IMR-90 (cell line): ENCODE measurements at regions not wholly inside any gene's neighbourhood (a gene's known extent, or its start where the extent isn't known, plus 50 kb on each side); places are given as distances from the start of the nearest gene placed in this dataset.
"Not testable (repeated sequence)": the region's sequence is repeated elsewhere in the genome, so short reads cannot be mapped to it uniquely, and the experiment has no call there.

Source experiments
- ATAC-seq: fragments of 200-7000 bp; cut with Tn5 transposase; 2 replicates; pipeline ENCODE4 v1.9.1; 2020; ENCODE audit warnings: low read depth, mild to moderate bottlenecking, moderate library complexity
- BruUV-seq: library from RNA; stranded (reverse); fragments of 400-500 nt; replicated peaks from 2 replicates; lab custom pipeline; 2021; lab: Mats Ljungman, UMichigan
- CTCF ChIA-PET: fragments of 300-600 bp; formaldehyde crosslinking; extraction: SDS; loops from one replicate; lab custom pipeline; 2021; ENCODE audit warnings: antibody characterized with exemption; lab: Yijun Ruan, JAX
- POLR2A ChIA-PET: fragments of 300-600 bp; sonication (Branson Sonifier 250); formaldehyde crosslinking; loops from one replicate; lab custom pipeline; 2022; ENCODE audit warnings: antibody characterized with exemption; ENCODE audit not compliant: unreplicated experiment; lab: Charles Lee
- DNase-seq: peaks from one replicate; pipeline ENCODE4 v3.0.0; 2013
- H2AFZ ChIP-seq: replicated peaks from 2 replicates; pipeline ENCODE3; 2013; ENCODE audit warnings: low read length, mild to moderate bottlenecking; ENCODE audit not compliant: poor library complexity
- H2AK5ac ChIP-seq: 2 replicates; pipeline ENCODE4 v1.6.1; 2013; ENCODE audit warnings: low read depth, low read length, inconsistent platforms
- H2AK9ac ChIP-seq: replicated peaks from 2 replicates; pipeline ENCODE3; 2013; ENCODE audit warnings: mild to moderate bottlenecking, low read depth, low read length, moderate library complexity; ENCODE audit not compliant: poor library complexity
- H2BK120ac ChIP-seq: 2 replicates; pipeline ENCODE4 v1.6.1; 2013; ENCODE audit warnings: low read depth, low read length, inconsistent platforms
- H2BK15ac ChIP-seq: 3 replicates; pipeline ENCODE4 v1.6.1; 2013; ENCODE audit warnings: low read depth, low read length, inconsistent platforms
- H2BK20ac ChIP-seq: 2 replicates; pipeline ENCODE4 v1.6.1; 2013; ENCODE audit warnings: low read depth, mild to moderate bottlenecking, inconsistent platforms, low read length, moderate library complexity
- H2BK5ac ChIP-seq: 2 replicates; pipeline ENCODE4 v1.6.1; 2013; ENCODE audit warnings: mild to moderate bottlenecking, low read depth, low read length, inconsistent platforms; ENCODE audit not compliant: poor library complexity, severe bottlenecking
- H3K14ac ChIP-seq: replicated peaks from 2 replicates; pipeline ENCODE4 v1.6.1; 2013; ENCODE audit warnings: low read depth, low read length, inconsistent platforms
- H3K18ac ChIP-seq: 2 replicates; pipeline ENCODE4 v1.6.1; 2013; ENCODE audit warnings: low read depth, low read length, control low read depth
- H3K23ac ChIP-seq: 2 replicates; pipeline ENCODE4 v1.6.1; 2013; ENCODE audit warnings: low read depth, low read length, inconsistent platforms
- H3K27ac ChIP-seq: 2 replicates; pipeline ENCODE4 v1.5.1; 2013; ENCODE audit warnings: mild to moderate bottlenecking, control low read depth, low read length; ENCODE audit not compliant: insufficient read depth
- H3K27me3 ChIP-seq: 2 replicates; pipeline ENCODE4 v1.6.1; 2013; ENCODE audit warnings: low read length; ENCODE audit not compliant: control insufficient read depth, insufficient read depth
- H3K36me3 ChIP-seq: 2 replicates; pipeline ENCODE4 v1.6.1; 2013; ENCODE audit warnings: low read length, mixed read lengths; ENCODE audit not compliant: control insufficient read depth, insufficient read depth
- H3K4ac ChIP-seq: 2 replicates; pipeline ENCODE4 v1.6.1; 2013; ENCODE audit warnings: low read depth, low read length, inconsistent platforms
- H3K4me1 ChIP-seq: 2 replicates; pipeline ENCODE4 v1.6.1; 2013; ENCODE audit warnings: low read length, mixed read lengths; ENCODE audit not compliant: control insufficient read depth, insufficient read depth
- H3K4me2 ChIP-seq: 2 replicates; pipeline ENCODE4 v1.6.1; 2013; ENCODE audit warnings: low read depth, mild to moderate bottlenecking, control low read depth, low read length, moderate library complexity
- H3K4me3 ChIP-seq: 2 replicates; pipeline ENCODE4 v1.5.1; 2013; ENCODE audit warnings: low read depth, mild to moderate bottlenecking, control low read depth, low read length, moderate library complexity; ENCODE audit not compliant: insufficient read depth
- H3K56ac ChIP-seq: 2 replicates; pipeline ENCODE4 v1.6.1; 2013; ENCODE audit warnings: low read length, inconsistent platforms; ENCODE audit not compliant: insufficient read depth; ENCODE audit errors: extremely low read depth
- H3K79me1 ChIP-seq, 2 experiments: 2 replicates each; pipeline ENCODE4 v1.6.1; 2013; ENCODE audit warnings: low read length in 2 of 2, inconsistent platforms in 1 of 2, low read depth in 1 of 2
- H3K9ac ChIP-seq: 2 replicates; pipeline ENCODE4 v1.6.1; 2013; ENCODE audit warnings: low read depth, low read length, control low read depth
- H3K9me1 ChIP-seq: 2 replicates; pipeline ENCODE4 v1.6.1; 2013; ENCODE audit warnings: low read length, inconsistent platforms; ENCODE audit not compliant: insufficient read depth
- H3K9me3 ChIP-seq: 2 replicates; pipeline ENCODE4 v1.6.1; 2013; ENCODE audit warnings: low read length; ENCODE audit not compliant: control insufficient read depth, insufficient read depth
- H4K20me1 ChIP-seq: 2 replicates; pipeline ENCODE4 v1.6.1; 2013; ENCODE audit warnings: low read length, inconsistent platforms; ENCODE audit not compliant: insufficient read depth
- H4K5ac ChIP-seq: 2 replicates; pipeline ENCODE4 v1.6.1; 2013; ENCODE audit warnings: mild to moderate bottlenecking, low read depth, low read length, control low read depth
- H4K8ac ChIP-seq, 2 experiments: 2 replicates each; pipeline ENCODE4 v1.6.1; 2013; ENCODE audit warnings: low read depth in 2 of 2, low read length in 2 of 2, control low read depth in 1 of 2, inconsistent platforms in 1 of 2
- H4K91ac ChIP-seq: 2 replicates; pipeline ENCODE4 v1.6.1; 2013; ENCODE audit warnings: low read depth, low read length, inconsistent platforms; ENCODE audit not compliant: insufficient read depth
- WGBS, 2 experiments: methylation state at CpG; one replicate each; pipeline versions ENCODE4 v1.1.5 to v1.1.7; 2013; ENCODE audit warnings: missing lambda C conversion rate in 2 of 2; ENCODE audit not compliant: insufficient read length in 1 of 2; ENCODE audit errors: extremely low coverage in 2 of 2; 5-methylcytosine and 5-hydroxymethylcytosine counted together
- dilution Hi-C: fragments of 300-500 bp; cut with HindIII; formaldehyde crosslinking; loops from one replicate; pipeline ENCODE4 v1.14.3; 2018; ENCODE audit warnings: low sequenced_read_pairs; ENCODE audit not compliant: unreplicated experiment
- in situ Hi-C: fragments of 300-500 bp; cut with MboI; formaldehyde crosslinking; loops from 3 replicates; pipeline ENCODE4 v1.14.3; 2019; ENCODE audit warnings: low sequenced_read_pairs, inconsistent platforms, mixed read lengths
- intact Hi-C: fragments of 100-400 bp; cut with micrococcal nuclease; formaldehyde crosslinking; loops from 2 replicates; pipeline ENCODE4 v1.10.0; 2022

DNA sequence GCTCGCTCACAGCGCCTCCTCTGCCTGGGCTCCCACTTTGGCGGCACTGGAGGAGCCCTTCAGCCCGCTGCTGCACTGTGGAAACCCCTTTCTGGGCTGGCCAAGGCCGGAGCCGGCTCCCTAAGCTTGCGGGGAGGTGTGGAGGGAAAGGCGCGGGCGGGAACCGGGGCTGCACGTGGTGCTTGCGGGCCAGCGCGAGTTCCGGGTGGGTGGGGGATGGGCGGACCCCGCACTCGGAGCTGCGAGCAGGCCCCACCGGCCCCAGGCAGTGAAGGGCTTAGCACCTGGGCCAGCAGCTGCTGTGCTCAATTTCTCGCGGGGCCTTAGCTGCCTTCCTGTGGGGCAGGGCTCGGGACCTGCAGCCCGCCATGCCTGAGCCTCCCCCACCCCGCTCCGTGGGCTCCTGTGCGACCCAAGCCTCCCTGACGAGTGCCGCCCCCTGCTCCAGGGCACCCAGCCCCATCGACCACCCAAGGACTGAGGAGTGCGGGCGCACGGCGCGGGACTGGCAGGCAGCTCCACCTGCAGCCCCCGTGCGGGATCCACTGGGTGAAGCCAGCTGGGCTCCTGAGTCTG lies 721.0 kb upstream of the NRP1 start:
- H3K4ac ChIP-seq, H2BK15ac ChIP-seq, BruUV-seq, in situ Hi-C loops, H2AFZ ChIP-seq, H3K4me1 ChIP-seq, intact Hi-C loops, H4K91ac ChIP-seq, H3K79me1 ChIP-seq, H4K5ac ChIP-seq, H4K20me1 ChIP-seq, H2AK5ac ChIP-seq, H3K56ac ChIP-seq, POLR2A ChIA-PET, H3K4me3 ChIP-seq, H3K9me1 ChIP-seq, H3K14ac ChIP-seq, H3K27me3 ChIP-seq, H3K4me2 ChIP-seq, DNase-seq, H2AK9ac ChIP-seq, H2BK5ac ChIP-seq, dilution Hi-C loops, H3K27ac ChIP-seq, H2BK120ac ChIP-seq, CTCF ChIA-PET, H3K9me3 ChIP-seq, H2BK20ac ChIP-seq, ATAC-seq, H3K36me3 ChIP-seq, H3K9ac ChIP-seq, H3K18ac ChIP-seq, H4K8ac ChIP-seq, H3K23ac ChIP-seq: not testable (repeated sequence)
- 97% methylated on average over 14 of the region's 38 CpGs; no CpG with 5 or more reads in 1 of the 2 experiments for WGBS, 2 experiments
